Gastroesophageal sphincter (tissue), 4 donors: ENCODE measurements at regions not wholly inside any gene's neighbourhood (a gene's known extent, or its start where the extent isn't known, plus 50 kb on each side); places are given as distances from the start of the nearest gene placed in this dataset.

Source experiments
- ATAC-seq: fragments of 150-250 bp; one replicate; pipeline ENCODE4 v1.9.1; 2016; ENCODE audit warnings: mild to moderate bottlenecking, moderate library complexity
- H3K27ac ChIP-seq, 4 donors: fragments of 200-600 bp; sonication (generic) in 3 of 4; 1 replicate in 3 of 4; 2 replicates in 1 of 4; pipeline ENCODE4 v1.5.1; 2016 to 2019
- H3K27me3 ChIP-seq: fragments of 200-600 bp; sonication (generic); one replicate; pipeline ENCODE4 v1.5.1; 2019
- H3K36me3 ChIP-seq, 2 donors: fragments of 200-600 bp; sonication (generic); one replicate each; pipeline ENCODE4 v1.5.1; 2019; ENCODE audit warnings: control low read depth in 1 of 2
- H3K4me1 ChIP-seq, 3 donors: fragments of 200-600 bp; sonication (generic); 1 replicate in 2 of 3; 2 replicates in 1 of 3; pipeline ENCODE4 v1.5.1; 2016 to 2019; ENCODE audit warnings: control low read depth in 2 of 3
- H3K4me3 ChIP-seq, 2 donors: fragments of 200-600 bp; sonication (generic); one replicate each; pipeline ENCODE4 v1.5.1; 2019; ENCODE audit warnings: mild to moderate bottlenecking in 1 of 2, moderate library complexity in 1 of 2
- H3K9me3 ChIP-seq, 3 donors: fragments of 200-600 bp; sonication (generic); one replicate each; pipeline ENCODE4 v1.5.1; 2017 to 2019; ENCODE audit warnings: control low read depth in 2 of 3
- CTCF ChIP-seq, 4 experiments: fragments of 200-600 bp in 2 of 4; fragments of 450-650 bp in 2 of 4; sonication (generic) in 1 of 4; IDR thresholded peaks; one replicate each; pipeline ENCODE4 v1.5.1; 2017 to 2019; ENCODE audit warnings: antibody characterized with exemption in 4 of 4, mild to moderate bottlenecking in 2 of 4, moderate library complexity in 2 of 4
- EP300 ChIP-seq: sonication (generic); formaldehyde crosslinking; IDR thresholded peaks from one replicate; pipeline ENCODE4 v1.6.1; 2017; ENCODE audit warnings: antibody characterized with exemption, mild to moderate bottlenecking
- POLR2A ChIP-seq, 2 donors: fragments of 450-650 bp; IDR thresholded peaks; one replicate each; pipeline ENCODE4 v1.6.1; 2017; ENCODE audit warnings: antibody characterized with exemption in 2 of 2, mild to moderate bottlenecking in 2 of 2, moderate library complexity in 1 of 2
- POLR2AphosphoS5 ChIP-seq: sonication (generic); formaldehyde crosslinking; IDR thresholded peaks from one replicate; pipeline ENCODE4 v1.6.1; 2017; ENCODE audit warnings: antibody characterized with exemption
- WGBS, 2 donors: methylation state at CpG; one replicate each; pipeline ENCODE4 v1.1.5; 2018; ENCODE audit warnings: low coverage in 1 of 2; 5-methylcytosine and 5-hydroxymethylcytosine counted together

- 81 to 88% methylated on average over 1 of the region's 1 CpG for WGBS, 2 donors
Observed at GRCh38 chr10:5268743-5269142, 72.1 kb downstream of the AKR1C4 start.

GRCh38 chr10:5269791-5270190 is 73.2 kb downstream of the AKR1C4 start:
- H3K36me3 ChIP-seq = no peaks in the 10 kb centered on the region
- no peak for ATAC-seq
- no peaks in the 10 kb centered on the region for H3K27me3 ChIP-seq
- TF ChIP-seq POLR2A (IDR thresholded peaks at IDR 0.05) = no peak
- TF ChIP-seq EP300 = no peak
- no peak for TF ChIP-seq CTCF (IDR thresholded peaks at IDR 0.05)
- TF ChIP-seq POLR2AphosphoS5 = no peak
- H3K9me3 ChIP-seq = peaks cover 0 to 15% (median 0%) of the 10 kb centered on the region in 3 donors
- no peak overlapping the region for H3K27ac ChIP-seq
- H3K4me3 ChIP-seq = no peak overlapping the region
- H3K4me1 ChIP-seq = no peaks in the 10 kb centered on the region

More at GRCh38 chr10:5268743-5269142, 72.1 kb downstream of the AKR1C4 start:
- H3K27me3 ChIP-seq = no peaks in the 10 kb centered on the region
- H3K4me3 ChIP-seq = no peak overlapping the region
- no peak overlapping the region for H3K27ac ChIP-seq
- H3K4me1 ChIP-seq = no peaks in the 10 kb centered on the region
- H3K36me3 ChIP-seq = no peaks in the 10 kb centered on the region
- TF ChIP-seq CTCF (IDR thresholded peaks at IDR 0.05) (no peak), EP300 (no peak), POLR2AphosphoS5 (no peak), POLR2A (IDR thresholded peaks at IDR 0.05) (no peak)
- peaks cover 0 to 15% (median 0%) of the 10 kb centered on the region in 3 donors for H3K9me3 ChIP-seq
- ATAC-seq = no peak

GRCh38 chr10:5271526-5271925 is 74.9 kb downstream of the AKR1C4 start:
- no peaks in the 10 kb centered on the region for H3K36me3 ChIP-seq
- peaks cover 0 to 9% (median 0%) of the 10 kb centered on the region in 3 donors for H3K9me3 ChIP-seq
- TF ChIP-seq EP300 (no peak), CTCF (IDR thresholded peaks at IDR 0.05) (no peak), POLR2A (IDR thresholded peaks at IDR 0.05) (no peak), POLR2AphosphoS5 (no peak)
- no peak overlapping the region for H3K4me3 ChIP-seq
- ATAC-seq = no peak
- no peak overlapping the region for H3K27ac ChIP-seq
- H3K27me3 ChIP-seq = no peaks in the 10 kb centered on the region
- 75% methylated on average over 1 of the region's 1 CpG; no CpG with 5 or more reads in 1 of the 2 donors for WGBS, 2 donors
- no peaks in the 10 kb centered on the region for H3K4me1 ChIP-seq

- Histone ChIP-seq H3K27me3 (no peaks in the 10 kb centered on the region), H3K9me3 (peaks cover 0 to 2% (median 0%) of the 10 kb centered on the region in 3 donors), H3K4me3 (no peak overlapping the region), H3K36me3 (no peaks in the 10 kb centered on the region), H3K4me1 (no peaks in the 10 kb centered on the region), H3K27ac (no peak overlapping the region)
- WGBS, 2 donors = 79 to 82% methylated on average over 2 to 3 of the region's 3 CpGs
- no peak for ATAC-seq
- TF ChIP-seq POLR2AphosphoS5 = no peak
- no peak for TF ChIP-seq CTCF (IDR thresholded peaks at IDR 0.05)
- no peak for TF ChIP-seq POLR2A (IDR thresholded peaks at IDR 0.05)
- TF ChIP-seq EP300 = no peak
Observed at GRCh38 chr10:5272065-5272803, 75.6 kb downstream of the AKR1C4 start.

- Histone ChIP-seq H3K27me3 (no peaks in the 10 kb centered on the region), H3K9me3 (no peaks in the 10 kb centered on the region), H3K36me3 (no peaks in the 10 kb centered on the region), H3K4me1 (no peaks in the 10 kb centered on the region), H3K27ac (no peak overlapping the region), H3K4me3 (no peak overlapping the region)
- 97% methylated on average over 5 of the region's 5 CpGs; no CpG with 5 or more reads in 1 of the 2 donors for WGBS, 2 donors
- TF ChIP-seq CTCF (IDR thresholded peaks at IDR 0.05) (no peak), POLR2AphosphoS5 (no peak), POLR2A (IDR thresholded peaks at IDR 0.05) (no peak), EP300 (no peak)
- no peak for ATAC-seq
Observed at GRCh38 chr10:5274795-5275194, 78.2 kb downstream of the AKR1C4 start.
